ENCODE measurements at regions not wholly inside any gene's neighbourhood (a gene's known extent, or its start where the extent isn't known, plus 50 kb on each side); places are given as distances from the start of the nearest gene placed in this dataset.

- no peak for TF ChIP-seq POLR2AphosphoS5 (IDR thresholded peaks at IDR 0.05; ENCODE audit: low read depth, low read length)
- TF ChIP-seq POLR2A (IDR thresholded peaks at IDR 0.05; ENCODE audit: low read depth, low read length): no peak
- TF ChIP-seq SPI1 (IDR thresholded peaks at IDR 0.05; ENCODE audit: low read depth, low read length): no peak
Observed at GRCh38 chr13:103547914-103548313, 481.7 kb upstream of the SLC10A2 start.

Measured in GM12891 (cell line).